PC-9 (cell line): ENCODE measurements at regions not wholly inside any gene's neighbourhood (a gene's known extent, or its start where the extent isn't known, plus 50 kb on each side); places are given as distances from the start of the nearest gene placed in this dataset.

Source experiments
- EZH2 ChIP-seq: fragments of 200-600 bp; sonication (generic); IDR thresholded peaks from 2 replicates; pipeline ENCODE4 v1.8.0; 2017; ENCODE audit warnings: antibody characterized with exemption, low read depth
- TF ChIP-seq, protein P1 (sequence below): fragments of 200-600 bp; sonication (generic); conservative IDR thresholded peaks from 2 replicates; pipeline ENCODE4 v1.6.1; 2017; ENCODE audit warnings: mixed run types, antibody characterized with exemption, mild to moderate bottlenecking, moderate library complexity

DNA sequence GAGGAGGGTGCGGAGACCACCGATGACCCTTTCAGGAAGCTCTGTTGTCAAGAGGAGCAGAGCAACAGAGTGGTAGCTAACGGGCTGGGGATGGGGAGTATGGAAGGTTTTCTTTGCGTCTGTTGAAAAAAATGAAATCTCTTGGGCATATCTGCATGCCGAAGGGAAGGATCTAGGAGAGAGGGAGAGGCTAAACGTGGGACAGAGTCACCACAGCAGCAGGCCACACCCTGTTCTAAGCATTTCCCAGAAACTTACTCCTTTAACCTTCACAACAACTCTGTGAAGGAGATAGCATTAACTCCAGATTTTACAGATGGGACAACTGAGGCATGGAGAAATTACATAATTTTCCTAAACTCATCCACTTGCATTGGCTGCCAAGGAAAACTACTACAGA, 71.8 kb upstream of the EXOC1L start:
- TF ChIP-seq, protein P1, sequence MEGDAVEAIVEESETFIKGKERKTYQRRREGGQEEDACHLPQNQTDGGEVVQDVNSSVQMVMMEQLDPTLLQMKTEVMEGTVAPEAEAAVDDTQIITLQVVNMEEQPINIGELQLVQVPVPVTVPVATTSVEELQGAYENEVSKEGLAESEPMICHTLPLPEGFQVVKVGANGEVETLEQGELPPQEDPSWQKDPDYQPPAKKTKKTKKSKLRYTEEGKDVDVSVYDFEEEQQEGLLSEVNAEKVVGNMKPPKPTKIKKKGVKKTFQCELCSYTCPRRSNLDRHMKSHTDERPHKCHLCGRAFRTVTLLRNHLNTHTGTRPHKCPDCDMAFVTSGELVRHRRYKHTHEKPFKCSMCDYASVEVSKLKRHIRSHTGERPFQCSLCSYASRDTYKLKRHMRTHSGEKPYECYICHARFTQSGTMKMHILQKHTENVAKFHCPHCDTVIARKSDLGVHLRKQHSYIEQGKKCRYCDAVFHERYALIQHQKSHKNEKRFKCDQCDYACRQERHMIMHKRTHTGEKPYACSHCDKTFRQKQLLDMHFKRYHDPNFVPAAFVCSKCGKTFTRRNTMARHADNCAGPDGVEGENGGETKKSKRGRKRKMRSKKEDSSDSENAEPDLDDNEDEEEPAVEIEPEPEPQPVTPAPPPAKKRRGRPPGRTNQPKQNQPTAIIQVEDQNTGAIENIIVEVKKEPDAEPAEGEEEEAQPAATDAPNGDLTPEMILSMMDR: no peak
- no peak for TF ChIP-seq EZH2
